RWPE1 (cell line): ENCODE measurements at regions not wholly inside any gene's neighbourhood (a gene's known extent, or its start where the extent isn't known, plus 50 kb on each side); places are given as distances from the start of the nearest gene placed in this dataset.

Experiments used
- CTCF ChIA-PET: fragments of 350-600 bp; sonication (Branson Sonifier 250); formaldehyde crosslinking; extraction: SDS; loops from one replicate; lab custom pipeline; 2021; lab: Yijun Ruan, JAX
- POLR2A ChIA-PET: fragments of 400-600 bp; formaldehyde crosslinking; extraction: SDS; loops from one replicate; lab custom pipeline; 2020; ENCODE audit warnings: antibody characterized with exemption; ENCODE audit not compliant: low non-redundant PET; lab: Yijun Ruan, JAX
- DNase-seq: peaks from one replicate; pipeline ENCODE4 v3.0.0; 2012; ENCODE audit warnings: low spot score
- H3K27ac ChIP-seq: fragments of 450-650 bp; 2 replicates; pipeline ENCODE4 v1.5.1; 2017
- TF ChIP-seq, protein P1 (sequence below): fragments of 450-650 bp; conservative IDR thresholded peaks from 2 replicates; pipeline ENCODE4 v1.5.1; 2017; ENCODE audit warnings: low read depth, mild to moderate bottlenecking

DNA sequence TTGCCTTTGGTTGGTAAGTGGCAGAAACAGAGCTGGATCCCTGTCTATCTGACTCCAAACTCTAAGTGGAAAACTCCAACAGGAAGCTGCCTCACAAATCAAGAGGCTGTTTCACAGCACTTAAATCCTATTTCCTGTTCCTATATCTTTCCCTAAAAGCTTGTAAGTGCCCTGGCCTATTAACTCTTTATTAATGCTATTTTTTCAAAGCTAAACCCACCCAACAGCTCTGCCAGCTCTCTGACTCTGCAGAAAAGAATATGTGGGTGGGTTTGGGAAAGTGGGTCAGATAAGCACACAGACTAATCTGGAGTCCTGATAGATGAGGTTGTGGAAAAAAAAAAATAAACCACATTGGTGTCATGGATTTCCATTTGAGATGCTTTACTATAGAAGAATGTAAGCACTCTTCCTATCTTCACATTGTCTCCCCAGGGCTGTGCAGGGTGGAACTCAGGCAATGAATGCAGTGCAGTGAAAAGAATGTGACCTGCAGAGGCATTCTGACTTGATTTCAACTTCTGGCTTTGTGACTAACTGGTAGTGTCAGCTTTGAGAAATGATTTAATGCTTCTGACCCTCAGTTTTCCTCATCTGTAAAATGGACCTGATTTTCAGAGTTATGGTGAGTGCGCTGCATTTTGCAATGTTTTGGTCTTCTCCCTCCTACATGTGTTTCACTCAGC, 125.6 kb downstream of the AASDHPPT start:
- CTCF ChIA-PET = interaction anchor here (1.3 kb wide), 1 partner anchor 11 kb away, joined by 3 read pairs; no protein-coding TSS in a partner anchor
- H3K27ac ChIP-seq = no peak overlapping the region
- TF ChIP-seq, protein P1, sequence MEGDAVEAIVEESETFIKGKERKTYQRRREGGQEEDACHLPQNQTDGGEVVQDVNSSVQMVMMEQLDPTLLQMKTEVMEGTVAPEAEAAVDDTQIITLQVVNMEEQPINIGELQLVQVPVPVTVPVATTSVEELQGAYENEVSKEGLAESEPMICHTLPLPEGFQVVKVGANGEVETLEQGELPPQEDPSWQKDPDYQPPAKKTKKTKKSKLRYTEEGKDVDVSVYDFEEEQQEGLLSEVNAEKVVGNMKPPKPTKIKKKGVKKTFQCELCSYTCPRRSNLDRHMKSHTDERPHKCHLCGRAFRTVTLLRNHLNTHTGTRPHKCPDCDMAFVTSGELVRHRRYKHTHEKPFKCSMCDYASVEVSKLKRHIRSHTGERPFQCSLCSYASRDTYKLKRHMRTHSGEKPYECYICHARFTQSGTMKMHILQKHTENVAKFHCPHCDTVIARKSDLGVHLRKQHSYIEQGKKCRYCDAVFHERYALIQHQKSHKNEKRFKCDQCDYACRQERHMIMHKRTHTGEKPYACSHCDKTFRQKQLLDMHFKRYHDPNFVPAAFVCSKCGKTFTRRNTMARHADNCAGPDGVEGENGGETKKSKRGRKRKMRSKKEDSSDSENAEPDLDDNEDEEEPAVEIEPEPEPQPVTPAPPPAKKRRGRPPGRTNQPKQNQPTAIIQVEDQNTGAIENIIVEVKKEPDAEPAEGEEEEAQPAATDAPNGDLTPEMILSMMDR = no peak
- POLR2A ChIA-PET = no interaction called here
- DNase-seq = no peak

DNA sequence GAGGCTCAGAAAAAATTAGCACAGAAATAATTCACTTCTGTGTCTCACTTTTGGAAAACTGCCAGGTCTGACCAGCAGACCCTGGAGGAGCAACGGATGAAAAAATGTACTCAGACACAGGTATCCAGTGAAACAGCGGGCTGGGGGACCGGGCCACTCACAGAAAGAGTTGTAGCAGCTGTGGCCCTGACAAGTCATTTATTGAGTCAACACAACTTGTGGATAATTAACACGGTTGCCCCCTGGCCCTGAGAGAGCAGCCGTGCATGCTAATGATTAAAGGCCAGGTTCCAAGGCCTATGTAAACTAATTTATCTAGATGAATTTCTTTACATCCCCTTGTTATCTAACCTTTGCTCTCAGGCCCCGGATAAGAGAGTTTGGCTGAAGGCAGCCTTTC, 131.3 kb downstream of the AASDHPPT start:
- ChIA-PET CTCF (no interaction called here), POLR2A (no interaction called here)
- H3K27ac ChIP-seq = no peak overlapping the region
- no peak for DNase-seq
- TF ChIP-seq, protein P1 = no peak

DNA sequence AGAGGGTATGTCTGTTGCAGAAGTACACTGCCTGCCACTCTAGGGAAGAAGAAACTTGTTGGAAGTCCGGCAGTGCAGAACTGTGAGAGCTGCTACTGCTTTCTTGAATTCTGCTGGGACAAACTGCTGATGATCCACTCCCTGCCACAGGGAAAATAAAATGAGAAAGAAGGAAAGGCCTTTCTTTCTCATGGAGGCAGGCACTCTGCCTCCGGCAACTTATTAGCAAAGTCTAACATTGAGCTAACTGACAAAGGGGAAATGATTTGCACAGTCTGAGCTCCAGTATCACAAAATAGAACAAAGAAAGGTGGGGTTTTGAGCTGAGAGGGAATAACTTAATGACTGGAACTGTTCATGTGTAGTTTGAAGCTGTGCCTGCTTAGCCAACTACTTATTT, 134.6 kb downstream of the AASDHPPT start:
- no peak for DNase-seq
- CTCF ChIA-PET = no interaction called here

DNA sequence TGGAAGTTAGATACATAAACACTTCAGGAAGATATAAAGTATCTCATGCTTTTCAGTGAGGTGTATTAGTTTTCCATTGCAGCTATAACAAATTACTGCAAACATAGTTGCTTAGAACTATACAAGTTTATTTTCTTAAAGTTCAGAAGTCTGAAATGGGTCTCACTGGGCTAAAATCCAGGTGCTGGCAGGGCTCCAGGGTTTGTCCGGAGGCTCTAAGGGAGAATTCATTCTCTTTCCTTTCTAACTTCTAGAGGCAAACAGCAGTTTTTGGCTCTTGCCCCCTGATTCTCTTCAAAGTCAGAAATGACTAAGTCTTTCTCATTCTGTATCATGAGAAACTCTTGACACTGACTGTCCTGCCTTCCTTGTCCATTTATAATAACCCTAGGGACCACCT, 138.8 kb downstream of the AASDHPPT start:
- POLR2A ChIA-PET = no interaction called here
- TF ChIP-seq, protein P1 = no peak
- CTCF ChIA-PET = interaction anchor here (0.6 kb wide), 1 partner anchor 719 kb away, joined by 5 read pairs; no protein-coding TSS in a partner anchor

More for the DNA sequence above, 134.6 kb downstream of the AASDHPPT start:
- TF ChIP-seq, protein P1 = no peak
- H3K27ac ChIP-seq = no peak overlapping the region
- POLR2A ChIA-PET = no interaction called here

DNA sequence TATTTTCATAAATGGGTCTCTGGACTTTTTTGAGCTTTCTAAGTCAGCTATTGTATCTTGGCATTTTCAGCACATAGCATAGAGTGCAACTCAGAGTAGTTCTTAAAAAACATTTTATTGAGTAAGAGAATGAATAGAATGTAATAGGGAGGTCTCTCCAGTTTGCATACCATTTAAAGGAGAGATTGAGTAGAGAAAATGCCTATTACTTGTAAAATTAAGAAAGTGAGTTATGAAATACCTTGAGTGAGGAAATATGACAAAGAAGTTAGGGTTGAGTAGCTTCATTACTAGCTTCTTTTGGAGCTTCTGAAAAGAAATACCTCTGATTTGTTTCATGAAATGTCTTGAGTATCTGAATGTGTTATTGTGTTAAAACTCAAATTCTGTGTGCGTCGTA, 140.0 kb downstream of the AASDHPPT start:
- TF ChIP-seq, protein P1 = no peak
- ChIA-PET CTCF (interaction anchor here (0.6 kb wide), 3 partner anchors 45 to 505 kb away, joined by 3 to 4 read pairs (median 3); no protein-coding TSS in a partner anchor), POLR2A (no interaction called here)
- DNase-seq = no peak
- no peak overlapping the region for H3K27ac ChIP-seq

More for the DNA sequence above, 138.8 kb downstream of the AASDHPPT start:
- DNase-seq = no peak
- no peak overlapping the region for H3K27ac ChIP-seq

DNA sequence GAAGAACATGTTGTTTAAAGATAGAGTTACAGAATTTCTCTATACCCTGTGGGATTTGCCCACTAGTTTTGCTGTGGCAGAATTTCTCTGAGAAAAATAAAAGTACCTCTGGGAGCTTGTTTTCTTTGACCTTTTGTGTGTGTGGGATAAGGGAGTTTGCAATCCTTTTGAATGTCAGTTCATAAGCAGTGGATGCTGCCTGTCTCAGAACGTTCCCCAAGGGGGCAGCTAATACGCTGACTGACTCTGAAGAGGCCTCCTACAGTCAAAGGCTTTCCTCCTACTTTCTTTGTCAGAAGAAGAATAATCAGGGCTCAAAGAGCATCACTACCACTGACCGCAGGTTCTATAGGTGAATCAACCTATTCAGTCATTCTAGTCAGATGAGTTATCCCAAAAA, 140.6 kb downstream of the AASDHPPT start:
- ChIA-PET CTCF (no interaction called here), POLR2A (no interaction called here)
- no peak overlapping the region for H3K27ac ChIP-seq
- no peak for DNase-seq
- TF ChIP-seq, protein P1 = no peak
